HG03135 (cell line): ENCODE measurements at regions not wholly inside any gene's neighbourhood (a gene's known extent, or its start where the extent isn't known, plus 50 kb on each side); places are given as distances from the start of the nearest gene placed in this dataset.
A peak's percentile ranks its signal among the peaks of the same experiment; 100 is the strongest.

Experiments
- ATAC-seq: cut with Tn5 transposase; IDR thresholded peaks from one replicate; pipeline ENCODE4 v1.9.1; 2021; ENCODE audit warnings: mild to moderate bottlenecking, moderate library complexity; ENCODE audit not compliant: unreplicated experiment

- no peak for ATAC-seq
Measured at GRCh38 chr3:152095472-152095871, 173.3 kb upstream of the MBNL1 start.

- ATAC-seq, result no peak
Measured at GRCh38 chr3:152096280-152096906, 172.3 kb upstream of the MBNL1 start.

DNA sequence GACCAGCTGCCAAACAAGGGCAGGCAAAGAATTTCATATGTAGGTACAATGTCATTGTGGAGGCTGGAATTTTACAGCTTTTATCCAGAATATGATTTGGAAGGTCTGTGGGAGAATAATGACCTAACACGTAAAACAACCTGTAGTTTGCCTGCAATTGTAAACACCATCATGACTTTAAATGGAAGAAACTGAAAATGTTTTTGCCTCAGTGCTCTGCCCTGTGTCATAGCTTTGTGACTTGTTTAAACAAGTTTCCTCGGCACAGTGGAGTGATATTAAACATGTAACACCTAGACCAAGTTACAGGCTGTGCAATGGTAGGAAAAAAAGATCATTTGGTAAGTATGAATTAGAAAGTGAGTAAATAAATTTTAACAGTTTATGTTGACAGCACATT, 171.6 kb upstream of the MBNL1 start:
- no peak for ATAC-seq

- ATAC-seq, result no peak
Measured at GRCh38 chr3:152097770-152098169, 171.0 kb upstream of the MBNL1 start.

- ATAC-seq, result peak; percentile 99
Measured at GRCh38 chr3:152100491-152101132, 168.1 kb upstream of the MBNL1 start.

DNA sequence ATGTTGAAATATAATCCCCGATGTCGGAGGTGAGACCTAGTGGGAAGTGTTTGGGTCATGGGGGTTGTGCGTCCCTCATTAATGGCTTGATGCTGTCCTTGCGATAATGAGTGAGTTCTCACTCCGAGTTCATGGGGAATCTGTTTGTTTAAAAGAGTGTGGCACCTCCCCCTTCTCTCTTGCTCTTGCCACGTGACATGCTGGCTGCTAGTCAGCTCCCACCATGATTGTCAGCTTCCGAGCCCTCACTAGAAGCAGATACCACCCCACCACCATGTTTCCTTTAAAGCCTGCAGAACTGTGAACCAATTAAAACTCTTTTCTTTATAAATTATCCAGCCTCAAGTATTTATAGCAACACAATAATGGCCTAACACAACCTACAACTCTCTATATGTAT, 166.3 kb upstream of the MBNL1 start:
- ATAC-seq, result no peak

GRCh38 chr3:152103257-152103656, 165.5 kb upstream of the MBNL1 start:
- no peak for ATAC-seq

DNA sequence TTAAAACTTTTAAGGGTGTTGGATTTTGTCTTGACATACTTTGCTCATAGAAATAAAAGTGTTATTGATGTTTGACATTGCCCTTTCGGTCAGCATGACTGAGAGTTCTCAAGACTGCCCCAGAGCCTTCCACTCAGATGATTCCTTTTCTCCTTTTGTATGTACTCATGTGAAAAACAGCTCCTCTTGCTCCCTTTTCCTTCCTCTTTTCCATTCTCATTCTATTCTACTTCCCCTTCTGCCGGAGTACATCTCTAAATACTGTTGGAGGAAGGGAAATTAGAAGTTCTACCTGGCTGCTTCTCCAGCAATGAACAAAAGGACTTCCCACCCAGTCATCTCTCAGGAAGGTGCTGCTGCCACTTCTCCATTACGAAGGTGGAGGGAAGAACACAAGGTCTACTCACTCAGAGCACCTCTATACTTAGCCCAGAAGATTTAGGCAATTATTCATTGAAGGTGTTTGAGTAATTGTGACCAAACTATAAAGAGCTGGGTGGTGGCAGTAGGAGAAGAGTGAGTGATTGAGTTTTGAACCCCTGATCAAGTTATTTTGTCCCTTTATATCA, 163.8 kb upstream of the MBNL1 start:
- no peak for ATAC-seq

DNA sequence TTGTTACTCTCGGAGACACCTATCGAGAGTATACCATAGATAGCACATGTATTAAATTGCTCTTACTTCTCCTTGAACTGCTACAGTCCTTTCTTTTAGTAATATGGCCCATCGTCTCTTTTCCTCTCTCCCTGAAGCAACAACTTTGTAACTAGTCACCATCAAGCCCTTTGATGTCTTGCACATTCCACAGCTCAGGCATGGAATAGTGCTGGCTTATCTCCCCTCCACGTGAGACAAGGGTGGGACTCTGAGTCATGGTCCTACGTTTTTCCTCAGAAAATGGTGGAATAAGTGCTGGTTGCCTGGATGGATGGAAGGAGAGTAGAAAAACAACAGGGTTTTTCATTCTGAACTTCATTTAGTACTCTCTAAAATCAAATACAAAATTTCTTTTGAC, 163.3 kb upstream of the MBNL1 start:
- ATAC-seq, result no peak

- no peak for ATAC-seq
Measured at GRCh38 chr3:152109038-152109437, 159.7 kb upstream of the MBNL1 start.

DNA sequence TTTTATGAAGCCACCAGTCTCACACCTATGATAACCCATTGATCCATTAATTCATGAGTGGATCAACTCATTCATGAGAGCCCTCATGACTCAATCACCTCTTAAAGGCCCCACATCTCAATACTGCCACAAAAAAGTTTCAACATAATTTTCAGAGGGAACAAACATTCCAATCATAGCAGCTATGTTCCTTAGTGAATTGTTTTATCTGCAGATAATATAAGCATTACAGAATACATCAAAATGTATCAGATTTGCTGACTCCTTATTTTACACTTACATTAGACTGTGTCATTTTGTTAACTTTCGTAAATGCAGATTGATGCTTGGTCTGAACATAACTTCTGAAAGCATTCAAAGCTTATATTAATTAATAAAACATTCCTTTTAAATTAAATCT, 155.3 kb upstream of the MBNL1 start:
- no peak for ATAC-seq

GRCh38 chr3:152113992-152114651, 154.6 kb upstream of the MBNL1 start:
- ATAC-seq, result no peak

DNA sequence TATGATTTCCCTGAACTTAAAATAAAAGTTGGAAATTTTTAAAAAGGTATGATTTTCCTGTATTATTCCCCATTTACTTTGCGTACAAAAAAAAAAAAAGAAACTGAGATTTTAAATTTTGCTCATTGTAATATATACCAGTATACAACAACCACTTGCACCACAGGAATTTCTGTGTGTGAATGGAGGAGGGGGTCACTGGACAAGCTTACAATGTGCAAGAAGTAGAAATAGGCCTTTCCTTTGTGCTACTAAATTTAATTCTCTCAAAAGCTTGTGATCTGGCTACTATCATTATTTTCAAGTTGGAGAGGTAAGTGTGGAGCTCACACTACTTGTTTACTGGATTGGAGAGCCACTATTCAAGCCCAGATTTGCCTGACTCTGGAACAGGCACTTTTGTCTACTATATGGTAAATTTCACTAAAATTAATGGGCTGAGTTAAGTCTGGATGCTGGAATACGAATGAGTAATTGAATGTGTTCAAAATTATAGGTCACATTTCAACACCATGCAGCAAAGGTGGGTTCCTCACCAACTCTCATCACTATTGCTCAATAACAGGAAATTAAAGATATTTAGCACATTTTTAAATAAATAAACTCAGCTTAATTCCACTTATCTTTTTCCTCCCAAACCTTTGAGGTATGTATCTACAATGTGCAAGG, 148.0 kb upstream of the MBNL1 start:
- no peak for ATAC-seq

DNA sequence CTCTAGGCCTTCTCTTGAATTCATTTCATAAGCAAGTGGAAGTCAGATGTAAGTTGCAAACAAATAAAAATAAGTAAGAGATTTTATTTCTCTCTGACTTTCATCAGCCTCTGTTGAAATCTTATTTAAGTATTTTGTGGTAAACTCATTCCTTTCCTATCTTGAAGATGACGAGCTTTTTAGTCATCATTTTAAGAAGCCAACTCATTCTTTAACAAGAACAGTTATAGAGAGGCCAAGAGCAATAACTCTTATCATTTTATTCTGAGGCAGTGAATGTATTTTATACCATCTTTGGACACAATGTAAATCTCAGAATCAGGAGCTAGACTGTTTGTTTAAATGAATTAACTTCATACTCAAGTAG, 147.5 kb upstream of the MBNL1 start:
- no peak for ATAC-seq

DNA sequence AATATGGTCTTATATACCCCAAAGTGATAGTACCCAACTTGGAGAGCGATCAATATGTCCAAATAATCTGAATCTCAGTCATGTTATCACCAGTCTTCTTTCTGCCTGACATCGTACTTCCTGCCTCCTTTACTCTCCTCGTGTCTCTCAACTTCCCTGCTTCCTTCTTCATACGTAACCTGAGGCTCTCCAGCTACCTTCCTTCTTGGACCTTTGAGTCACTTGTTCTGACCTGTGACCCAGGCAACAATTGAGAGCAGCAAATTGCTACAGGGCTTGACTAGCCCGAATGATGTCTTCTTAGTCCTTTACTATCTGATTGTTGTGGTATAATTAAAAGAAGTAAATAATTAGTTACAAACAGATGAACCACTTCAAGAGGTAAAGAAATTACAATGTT, 145.9 kb upstream of the MBNL1 start:
- no peak for ATAC-seq

DNA sequence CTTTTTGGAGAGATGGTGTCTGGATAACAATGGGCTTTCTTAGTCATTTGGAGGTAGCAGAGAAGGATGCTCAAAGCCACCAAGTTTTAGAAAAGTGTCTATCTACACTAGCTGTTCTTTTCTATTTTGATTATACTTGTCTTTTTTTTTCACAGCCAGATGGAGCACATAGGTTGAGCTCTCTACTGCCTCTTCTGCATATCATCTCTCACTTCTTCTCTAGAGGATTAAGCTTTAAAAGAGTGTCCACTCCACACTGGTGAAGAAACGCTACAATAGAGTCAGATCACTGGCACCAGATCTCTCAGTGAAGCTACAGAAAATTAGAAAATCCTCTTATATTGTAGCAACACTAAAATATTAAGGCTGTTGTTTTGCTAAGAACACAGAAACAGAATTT, 145.3 kb upstream of the MBNL1 start:
- no peak for ATAC-seq

DNA sequence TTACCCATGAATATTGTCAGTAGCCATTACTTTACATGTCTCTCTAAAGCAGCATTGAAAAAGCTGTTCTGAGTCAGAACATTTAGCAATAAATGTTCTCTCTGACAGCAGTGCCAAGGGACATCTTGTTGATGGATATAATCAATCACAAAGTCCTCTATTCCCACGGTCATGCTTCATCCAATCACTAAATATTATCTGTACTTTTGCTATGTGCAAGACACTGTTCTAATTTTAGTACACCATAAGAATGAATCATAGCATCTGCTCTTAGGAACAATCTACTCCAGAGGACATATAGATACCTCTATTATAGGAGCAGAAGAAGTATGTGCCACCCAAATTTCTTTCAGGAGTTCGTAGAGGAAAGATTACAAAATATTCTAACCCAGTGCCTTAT, 142.5 kb upstream of the MBNL1 start:
- ATAC-seq, result no peak

- ATAC-seq, result peak; percentile 100
Measured at GRCh38 chr3:152127058-152127457, 141.7 kb upstream of the MBNL1 start.

- no peak for ATAC-seq
Measured at GRCh38 chr3:152128356-152128755, 140.4 kb upstream of the MBNL1 start.

DNA sequence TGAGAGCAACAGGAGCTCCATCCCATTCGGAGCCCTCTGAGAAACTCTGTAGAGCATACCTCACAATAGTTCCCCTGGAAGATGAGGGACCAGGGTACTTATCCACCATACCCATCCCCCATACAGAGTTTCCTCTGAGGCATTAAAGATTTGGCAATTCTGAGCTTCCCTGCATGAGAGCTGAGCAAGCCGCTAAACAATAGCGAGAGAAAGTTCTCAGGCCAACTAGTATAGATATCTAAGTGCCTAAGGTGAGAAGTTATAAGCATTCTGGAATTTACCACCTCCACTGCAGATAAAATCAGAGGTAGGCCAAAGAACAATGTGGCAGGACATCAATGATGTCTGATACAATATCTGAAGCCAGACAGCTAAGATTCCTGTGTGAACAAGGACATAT, 129.1 kb upstream of the MBNL1 start:
- ATAC-seq, result no peak

GRCh38 chr3:152146461-152146860, 122.3 kb upstream of the MBNL1 start:
- no peak for ATAC-seq

GRCh38 chr3:152147748-152148147, 121.0 kb upstream of the MBNL1 start:
- ATAC-seq, result no peak
